Right cardiac atrium (tissue), 5 donors: ENCODE measurements at regions not wholly inside any gene's neighbourhood (a gene's known extent, or its start where the extent isn't known, plus 50 kb on each side); places are given as distances from the start of the nearest gene placed in this dataset.
"Not testable (repeated sequence)": the region's sequence is repeated elsewhere in the genome, so short reads cannot be mapped to it uniquely, and the experiment has no call there.

ENCODE experiments used
- ATAC-seq, 2 donors: fragments of 200-7000 bp; cut with Tn5 transposase; one replicate each; pipeline versions ENCODE4 v1.8.0 to v1.9.1; 2020; ENCODE audit warnings: moderate library complexity in 2 of 2, mild to moderate bottlenecking in 1 of 2
- DNase-seq, 3 donors: peaks; one replicate each; pipeline ENCODE4 v3.0.0-alpha.2; 2020
- H3K27ac ChIP-seq: one replicate; pipeline ENCODE4 v1.5.1; 2013; ENCODE audit warnings: mild to moderate bottlenecking, low read length, control low read depth, moderate library complexity
- H3K27me3 ChIP-seq: one replicate; pipeline ENCODE4 v1.6.1; 2013; ENCODE audit not compliant: control insufficient read depth, insufficient read depth
- H3K4me1 ChIP-seq: one replicate; pipeline ENCODE4 v1.6.1; 2013; ENCODE audit warnings: low read length; ENCODE audit not compliant: control insufficient read depth, insufficient read depth
- H3K4me3 ChIP-seq: one replicate; pipeline ENCODE4 v1.5.1; 2013; ENCODE audit warnings: low read length, control low read depth
- H3K9me3 ChIP-seq: one replicate; pipeline ENCODE4 v1.6.1; 2013; ENCODE audit warnings: low read length; ENCODE audit not compliant: control insufficient read depth
- WGBS: extraction: QIAGEN DNeasy Blood & Tissue Kit; methylation state at CpG from one replicate; pipeline ENCODE4 v1.1.7; 2013; 5-methylcytosine and 5-hydroxymethylcytosine counted together
- intact Hi-C, 4 donors: fragments of 100-400 bp; cut with DNase I; formaldehyde crosslinking; loops; one replicate each; pipeline versions ENCODE4 v1.11.0 to v1.14.0; 2022 to 2023
- donor health status: healthy with polysubstance abuse.
- donor health status: DM: no; HTN: yes; CAD: no.
- donor health status: DM: no; HTN: no; CAD: no.
- donor health status: DM: no; HTN: yes; CAD: no; lungs with severe emphysema.
- donor health status: DM: yes; HTN: yes; CAD: no.

DNA sequence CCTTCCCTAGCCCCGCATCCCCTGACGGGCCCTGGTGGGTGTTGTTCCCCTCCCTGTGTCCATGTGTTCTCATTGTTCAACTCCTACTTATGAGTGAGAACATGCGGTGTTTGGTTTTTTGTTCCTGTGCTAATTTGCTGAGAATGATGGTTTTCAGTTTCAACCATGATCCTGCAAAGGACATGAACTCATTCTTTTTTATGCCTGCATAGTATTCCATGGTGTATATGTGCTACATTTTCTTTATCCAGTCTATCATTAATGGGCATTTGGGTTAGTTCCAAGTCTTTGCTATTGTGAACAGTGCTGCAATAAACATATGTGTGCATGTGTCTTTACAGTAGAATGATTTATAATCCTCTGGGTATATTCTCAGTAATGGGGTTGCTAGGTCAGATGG, 65.7 kb upstream of the DCD start:
- H3K27ac ChIP-seq, H3K4me1 ChIP-seq, ATAC-seq, H3K9me3 ChIP-seq, DNase-seq, intact Hi-C loops, H3K4me3 ChIP-seq, H3K27me3 ChIP-seq: not testable (repeated sequence)
- 71% methylated on average over 3 of the region's 3 CpGs for WGBS

DNA sequence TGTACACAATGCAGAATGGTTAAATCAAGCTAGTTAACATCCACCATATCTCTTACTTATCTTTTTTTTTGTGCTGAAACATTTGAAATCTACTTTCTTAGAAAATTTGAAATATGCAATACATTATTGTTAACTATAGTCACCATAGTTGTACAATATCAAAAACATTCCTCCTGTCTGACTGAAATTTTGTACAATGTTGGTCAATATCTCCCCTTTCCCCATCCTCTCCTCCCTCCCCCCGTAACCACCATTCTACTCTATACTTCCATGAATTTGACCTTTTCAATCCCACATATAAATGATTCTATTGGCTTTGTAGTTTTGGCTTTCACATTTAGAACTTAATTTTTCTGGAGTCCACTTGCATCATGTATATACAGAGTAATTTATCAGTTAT, 63.5 kb upstream of the DCD start:
- Histone ChIP-seq H3K27me3 (no peaks in the 10 kb centered on the region), H3K4me3 (no peak overlapping the region), H3K4me1 (no peaks in the 10 kb centered on the region), H3K27ac (no peak overlapping the region), H3K9me3 (no peaks in the 10 kb centered on the region)
- ATAC-seq, result no peak
- no peak for DNase-seq
- intact Hi-C loops, result no loop called here
- WGBS, result 79% methylated on average over 1 of the region's 1 CpG

DNA sequence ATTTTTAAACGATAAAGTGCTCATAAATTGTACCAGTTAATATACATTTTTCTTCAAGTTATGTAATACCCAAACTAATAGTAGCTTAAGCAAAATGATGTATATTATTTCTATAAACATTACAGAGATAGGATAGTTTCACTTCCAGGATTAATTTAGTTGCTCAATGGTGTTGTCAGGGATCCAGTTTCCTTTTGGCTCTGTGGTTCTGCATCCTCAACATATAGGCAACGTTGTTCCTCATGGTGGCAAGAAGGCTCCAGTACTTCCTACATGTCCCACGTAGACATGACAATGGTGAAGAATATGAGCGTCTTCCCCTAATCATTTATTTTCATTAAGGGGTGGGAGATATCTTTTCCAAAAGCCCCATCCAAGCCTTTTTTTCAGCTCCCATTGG, 60.7 kb upstream of the DCD start:
- Histone ChIP-seq H3K4me1 (no peaks in the 10 kb centered on the region), H3K27ac (no peak overlapping the region), H3K27me3 (no peaks in the 10 kb centered on the region), H3K4me3 (no peak overlapping the region), H3K9me3 (no peaks in the 10 kb centered on the region)
- WGBS, result 76% methylated on average over 4 of the region's 4 CpGs
- ATAC-seq (no peak), DNase-seq (no peak)
- intact Hi-C loops, result no loop called here

DNA sequence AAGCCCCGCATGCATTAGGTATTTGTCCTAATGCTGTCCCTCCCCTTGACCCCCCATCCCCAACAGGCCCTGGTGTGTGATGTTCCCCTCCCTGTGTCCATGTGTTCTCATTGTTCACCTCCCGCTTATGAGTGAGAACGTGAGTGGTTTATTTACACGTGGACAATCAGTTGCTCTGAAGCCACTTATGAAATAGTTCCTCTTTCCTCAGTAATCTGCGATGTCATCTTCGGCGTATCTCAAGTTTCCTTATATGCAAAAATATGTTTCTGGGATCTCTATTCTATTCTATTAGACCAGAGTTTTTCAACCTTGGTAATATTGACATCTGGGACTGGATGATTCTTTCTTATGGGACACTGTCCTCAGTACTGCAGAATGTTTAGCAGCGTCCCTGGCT, 56.0 kb upstream of the DCD start:
- DNase-seq (no peak), ATAC-seq (no peak)
- intact Hi-C loops, result no loop called here
- no peak overlapping the region for H3K4me3 ChIP-seq
- no peaks in the 10 kb centered on the region for H3K4me1 ChIP-seq
- 67% methylated on average over 8 of the region's 8 CpGs for WGBS
- H3K27me3 ChIP-seq, result no peaks in the 10 kb centered on the region
- no peak overlapping the region for H3K27ac ChIP-seq
- H3K9me3 ChIP-seq, result no peaks in the 10 kb centered on the region

DNA sequence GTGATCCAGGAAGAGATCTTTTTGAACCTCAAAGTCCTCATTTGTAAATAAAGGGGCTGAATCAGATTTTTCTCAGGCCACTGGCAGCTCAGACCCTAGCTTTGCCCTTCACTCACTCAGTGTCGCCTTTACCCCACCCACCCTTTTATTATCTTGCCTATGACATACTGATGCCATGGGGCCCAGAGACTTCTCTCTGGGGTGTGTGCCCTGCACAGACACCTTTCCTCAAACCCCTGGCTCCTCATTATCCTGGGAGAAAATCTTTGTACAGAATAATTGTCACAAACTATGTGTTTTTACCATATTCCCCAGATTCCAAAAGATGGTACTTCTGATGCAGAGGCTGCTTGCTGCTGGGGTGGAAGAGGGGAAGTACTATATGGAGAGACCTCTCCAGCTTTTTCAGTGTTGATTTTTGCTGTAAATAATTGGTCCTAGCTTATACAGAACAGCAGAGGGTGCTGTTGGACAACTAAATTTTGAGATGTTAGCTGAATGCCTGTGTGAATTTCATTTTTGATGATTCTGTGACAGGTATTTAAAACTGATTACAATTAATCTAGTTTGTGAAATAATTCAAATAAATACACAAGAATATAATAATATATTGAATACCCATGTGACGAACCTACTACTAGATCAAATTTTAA, 53.9 kb upstream of the DCD start:
- intact Hi-C loops, result no loop called here
- Histone ChIP-seq H3K4me1 (no peaks in the 10 kb centered on the region), H3K9me3 (no peaks in the 10 kb centered on the region), H3K4me3 (no peak overlapping the region), H3K27ac (no peak overlapping the region), H3K27me3 (no peaks in the 10 kb centered on the region)
- ATAC-seq (no peak), DNase-seq (no peak)
- WGBS, result 23% methylated on average over 2 of the region's 2 CpGs

DNA sequence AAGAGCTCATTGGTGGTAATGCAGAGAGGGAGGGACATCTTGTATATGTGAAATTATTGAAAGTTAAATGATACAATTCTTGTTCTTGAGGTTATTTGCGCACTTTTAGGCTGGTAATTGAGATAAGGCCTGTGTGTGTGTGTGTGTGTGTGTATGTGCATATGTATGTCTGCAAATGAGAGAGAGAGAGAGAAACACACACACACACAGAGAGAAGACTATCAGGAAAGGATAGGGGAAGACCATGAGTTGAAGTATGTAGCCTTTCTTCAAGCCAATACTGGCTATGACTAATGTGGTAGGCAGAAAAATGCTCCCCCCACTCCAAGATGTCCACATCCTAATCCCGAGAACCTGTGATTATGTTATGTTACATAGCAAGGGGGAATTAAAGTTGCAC, 52.7 kb upstream of the DCD start:
- ATAC-seq, result no peak
- intact Hi-C loops, result no loop called here

DNA sequence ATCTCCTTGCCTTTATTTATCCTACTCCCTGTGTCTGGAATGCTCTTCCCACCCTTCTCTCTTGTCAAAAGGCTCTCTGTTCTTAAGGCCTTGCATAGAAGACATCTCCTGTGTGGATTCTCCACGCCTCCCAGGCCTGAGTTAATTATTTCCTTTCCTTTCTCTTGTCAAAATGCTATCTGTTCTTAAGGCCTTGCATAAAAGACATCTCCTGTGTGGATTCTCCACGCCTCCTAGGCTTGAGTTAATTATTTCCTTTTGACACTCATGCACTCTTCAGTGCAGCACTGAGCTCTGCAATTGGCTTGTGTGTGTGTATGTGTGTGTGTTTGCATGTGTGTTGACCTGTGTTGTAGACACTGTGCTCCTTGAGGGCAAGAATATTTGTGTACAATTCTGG, 52.1 kb upstream of the DCD start:
- ATAC-seq, result no peak
- Histone ChIP-seq H3K4me3 (no peak overlapping the region), H3K9me3 (no peaks in the 10 kb centered on the region), H3K27me3 (peaks cover 2% of the 10 kb centered on the region), H3K4me1 (no peaks in the 10 kb centered on the region), H3K27ac (no peak overlapping the region)
- DNase-seq, result no peak
- intact Hi-C loops, result no loop called here
- WGBS, result 52% methylated on average over 2 of the region's 2 CpGs

More for the DNA sequence above, 52.7 kb upstream of the DCD start:
- Histone ChIP-seq H3K9me3 (no peaks in the 10 kb centered on the region), H3K4me3 (no peak overlapping the region), H3K27me3 (no peaks in the 10 kb centered on the region), H3K27ac (no peak overlapping the region), H3K4me1 (no peaks in the 10 kb centered on the region)
- DNase-seq, result no peak
- WGBS, result 79% methylated on average over 2 of the region's 2 CpGs
